Stimulated activated CD8-positive, alpha-beta memory T cell treated with anti-CD3 and anti-CD28 coated beads, Interleukin-7, amount 100 ng/mL, for 4 hours (primary cell): ENCODE measurements at regions not wholly inside any gene's neighbourhood (a gene's known extent, or its start where the extent isn't known, plus 50 kb on each side); places are given as distances from the start of the nearest gene placed in this dataset.

Experiments used
- DNase-seq, 2 donors: peaks; one replicate each; pipeline ENCODE4 v3.0.0-alpha.2; 2020; ENCODE audit warnings: low read depth in 2 of 2

- no peak for DNase-seq
Measured at GRCh38 chr6:14925025-14925698, 320.7 kb upstream of the JARID2 start.

GRCh38 chr6:14925699-14926026, 320.2 kb upstream of the JARID2 start:
- no peak for DNase-seq

GRCh38 chr6:14927398-14927797, 318.5 kb upstream of the JARID2 start:
- no peak for DNase-seq

GRCh38 chr6:14929291-14929690, 316.6 kb upstream of the JARID2 start:
- no peak for DNase-seq

- no peak for DNase-seq
Measured at GRCh38 chr6:14930366-14930989, 315.4 kb upstream of the JARID2 start.

- DNase-seq, result no peak
Measured at GRCh38 chr6:14932485-14933182, 313.2 kb upstream of the JARID2 start.

- DNase-seq, result no peak
Measured at GRCh38 chr6:14933183-14933544, 312.7 kb upstream of the JARID2 start.

GRCh38 chr6:14934013-14934412, 311.9 kb upstream of the JARID2 start:
- no peak for DNase-seq

GRCh38 chr6:14934844-14935243, 311.0 kb upstream of the JARID2 start:
- no peak for DNase-seq

GRCh38 chr6:14936861-14937260, 309.0 kb upstream of the JARID2 start:
- no peak for DNase-seq

- no peak for DNase-seq
Measured at GRCh38 chr6:14943116-14943515, 302.8 kb upstream of the JARID2 start.

- DNase-seq, result no peak
Measured at GRCh38 chr6:14944593-14944992, 301.3 kb upstream of the JARID2 start.

- no peak for DNase-seq
Measured at GRCh38 chr6:14945461-14946185, 300.2 kb upstream of the JARID2 start.

- DNase-seq, result no peak
Measured at GRCh38 chr6:14946753-14947152, 299.1 kb upstream of the JARID2 start.

GRCh38 chr6:14948586-14949245, 297.2 kb upstream of the JARID2 start:
- DNase-seq, result no peak

- no peak for DNase-seq
Measured at GRCh38 chr6:14950103-14950969, 295.5 kb upstream of the JARID2 start.

- DNase-seq, result no peak
Measured at GRCh38 chr6:14950970-14951276, 294.9 kb upstream of the JARID2 start.

GRCh38 chr6:14951704-14952103, 294.2 kb upstream of the JARID2 start:
- DNase-seq, result no peak

GRCh38 chr6:14953836-14954235, 292.0 kb upstream of the JARID2 start:
- DNase-seq, result no peak

- DNase-seq, result no peak
Measured at GRCh38 chr6:14957355-14958059, 288.4 kb upstream of the JARID2 start.
